DND-41 (cell line): ENCODE measurements at regions not wholly inside any gene's neighbourhood (a gene's known extent, or its start where the extent isn't known, plus 50 kb on each side); places are given as distances from the start of the nearest gene placed in this dataset.

Experiments
- EZH2 ChIP-seq: IDR thresholded peaks from 3 replicates; pipeline ENCODE4 v1.6.1; 2012; ENCODE audit warnings: borderline replicate concordance, low read depth, mild to moderate bottlenecking, moderate library complexity, low read length, inconsistent platforms; ENCODE audit not compliant: severe bottlenecking
- TF ChIP-seq, protein P1 (sequence below): IDR thresholded peaks from 2 replicates; pipeline ENCODE4 v1.5.1; 2012; ENCODE audit warnings: borderline replicate concordance, low read length, moderate library complexity, mild to moderate bottlenecking; ENCODE audit not compliant: poor library complexity, severe bottlenecking; ENCODE audit errors: extremely low read depth

DNA sequence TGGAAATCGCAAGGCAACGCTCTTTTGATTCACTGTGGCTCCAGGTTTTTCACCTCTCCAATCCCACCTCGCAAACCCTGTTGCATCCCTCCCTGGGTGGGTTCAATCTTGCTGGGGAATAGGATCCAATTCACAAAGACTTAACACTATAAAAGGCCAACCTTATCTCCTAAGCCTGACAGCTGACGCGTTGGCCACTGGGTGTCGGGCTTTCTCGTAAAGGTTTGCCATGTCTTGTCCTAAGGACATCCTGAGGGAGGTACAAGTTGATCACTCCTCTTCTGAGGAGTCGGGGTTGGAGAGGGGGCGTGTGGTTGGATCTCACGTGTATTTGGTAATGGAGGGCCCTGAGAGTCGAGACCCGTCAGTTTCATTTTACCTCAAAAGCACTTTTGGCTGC lies 112.6 kb upstream of the FZD10 start:
- TF ChIP-seq, protein P1, sequence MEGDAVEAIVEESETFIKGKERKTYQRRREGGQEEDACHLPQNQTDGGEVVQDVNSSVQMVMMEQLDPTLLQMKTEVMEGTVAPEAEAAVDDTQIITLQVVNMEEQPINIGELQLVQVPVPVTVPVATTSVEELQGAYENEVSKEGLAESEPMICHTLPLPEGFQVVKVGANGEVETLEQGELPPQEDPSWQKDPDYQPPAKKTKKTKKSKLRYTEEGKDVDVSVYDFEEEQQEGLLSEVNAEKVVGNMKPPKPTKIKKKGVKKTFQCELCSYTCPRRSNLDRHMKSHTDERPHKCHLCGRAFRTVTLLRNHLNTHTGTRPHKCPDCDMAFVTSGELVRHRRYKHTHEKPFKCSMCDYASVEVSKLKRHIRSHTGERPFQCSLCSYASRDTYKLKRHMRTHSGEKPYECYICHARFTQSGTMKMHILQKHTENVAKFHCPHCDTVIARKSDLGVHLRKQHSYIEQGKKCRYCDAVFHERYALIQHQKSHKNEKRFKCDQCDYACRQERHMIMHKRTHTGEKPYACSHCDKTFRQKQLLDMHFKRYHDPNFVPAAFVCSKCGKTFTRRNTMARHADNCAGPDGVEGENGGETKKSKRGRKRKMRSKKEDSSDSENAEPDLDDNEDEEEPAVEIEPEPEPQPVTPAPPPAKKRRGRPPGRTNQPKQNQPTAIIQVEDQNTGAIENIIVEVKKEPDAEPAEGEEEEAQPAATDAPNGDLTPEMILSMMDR, result no peak
- no peak for TF ChIP-seq EZH2
